Liver (tissue), 3 donors: ENCODE measurements at regions not wholly inside any gene's neighbourhood (a gene's known extent, or its start where the extent isn't known, plus 50 kb on each side); places are given as distances from the start of the nearest gene placed in this dataset.

ENCODE experiments used
- CTCF ChIP-seq: fragments of 150-350 bp; IDR thresholded peaks from 2 replicates; pipeline ENCODE4 v1.5.1; 2017; ENCODE audit warnings: improper control_type of control experiment, low read depth, low read length; ENCODE audit not compliant: missing input control
- EGR1 ChIP-seq, 2 donors: IDR thresholded peaks; 2 replicates each; pipeline ENCODE4 v1.6.1; 2016 to 2018; ENCODE audit warnings: antibody characterized with exemption in 2 of 2, low read depth in 2 of 2
- FOXA1 ChIP-seq: IDR thresholded peaks from 2 replicates; pipeline ENCODE4 v1.6.1; 2016; ENCODE audit warnings: antibody characterized with exemption
- GABPA ChIP-seq, 2 donors: IDR thresholded peaks in 1 of 2; conservative IDR thresholded peaks in 1 of 2; 2 replicates each; pipeline ENCODE4 v1.6.1; 2016; ENCODE audit warnings: antibody characterized with exemption in 2 of 2, mild to moderate bottlenecking in 1 of 2, moderate library complexity in 1 of 2
- HNF4G ChIP-seq: IDR thresholded peaks from 2 replicates; pipeline ENCODE4 v1.6.1; 2016; ENCODE audit warnings: antibody characterized with exemption
- JUND ChIP-seq, 2 donors: IDR thresholded peaks; 2 replicates each; pipeline ENCODE4 v1.6.1; 2016; ENCODE audit warnings: antibody characterized with exemption in 2 of 2
- MAX ChIP-seq: IDR thresholded peaks from 2 replicates; pipeline ENCODE4 v1.6.1; 2016; ENCODE audit warnings: antibody characterized with exemption
- RAD21 ChIP-seq, 2 donors: IDR thresholded peaks; 2 replicates each; pipeline ENCODE4 v1.6.1; 2016; ENCODE audit warnings: antibody characterized with exemption in 2 of 2, mild to moderate bottlenecking in 2 of 2
- REST ChIP-seq: IDR thresholded peaks from 2 replicates; pipeline ENCODE4 v1.6.1; 2016; ENCODE audit warnings: antibody characterized with exemption, mild to moderate bottlenecking
- RXRA ChIP-seq, 2 donors: IDR thresholded peaks; 2 replicates each; pipeline ENCODE4 v1.6.1; 2017 to 2018; ENCODE audit warnings: antibody characterized with exemption in 2 of 2, mild to moderate bottlenecking in 1 of 2
- SP1 ChIP-seq: IDR thresholded peaks from 2 replicates; pipeline ENCODE4 v1.6.1; 2018; ENCODE audit warnings: antibody characterized with exemption, mild to moderate bottlenecking
- TAF1 ChIP-seq: conservative IDR thresholded peaks from 2 replicates; pipeline ENCODE4 v1.6.1; 2016; ENCODE audit warnings: antibody characterized with exemption, mild to moderate bottlenecking
- YY1 ChIP-seq: IDR thresholded peaks from 2 replicates; pipeline ENCODE4 v1.6.1; 2016; ENCODE audit warnings: antibody characterized with exemption, mild to moderate bottlenecking
- TF ChIP-seq, protein P1 (sequence below): IDR thresholded peaks from 2 replicates; pipeline ENCODE4 v1.6.1; 2016; ENCODE audit warnings: antibody characterized with exemption
- donor health status: healthy.
- donor health status: healthy.

- TF ChIP-seq CTCF (no peak), JUND (IDR thresholded peaks at IDR 0.05) (no peak), RAD21 (IDR thresholded peaks at IDR 0.05) (no peak), TAF1 (no peak), YY1 (no peak), HNF4G (no peak), EGR1 (IDR thresholded peaks at IDR 0.05; ENCODE audit: low read depth in 2 of 2) (no peak), MAX (no peak), FOXA1 (no peak), REST (no peak), RXRA (IDR thresholded peaks at IDR 0.05) (no peak), SP1 (no peak), GABPA (IDR thresholded peaks at IDR 0.05 in 1 of 2, conservative IDR thresholded peaks at IDR 0.05 in 1 of 2) (no peak)
- TF ChIP-seq, protein P1, sequence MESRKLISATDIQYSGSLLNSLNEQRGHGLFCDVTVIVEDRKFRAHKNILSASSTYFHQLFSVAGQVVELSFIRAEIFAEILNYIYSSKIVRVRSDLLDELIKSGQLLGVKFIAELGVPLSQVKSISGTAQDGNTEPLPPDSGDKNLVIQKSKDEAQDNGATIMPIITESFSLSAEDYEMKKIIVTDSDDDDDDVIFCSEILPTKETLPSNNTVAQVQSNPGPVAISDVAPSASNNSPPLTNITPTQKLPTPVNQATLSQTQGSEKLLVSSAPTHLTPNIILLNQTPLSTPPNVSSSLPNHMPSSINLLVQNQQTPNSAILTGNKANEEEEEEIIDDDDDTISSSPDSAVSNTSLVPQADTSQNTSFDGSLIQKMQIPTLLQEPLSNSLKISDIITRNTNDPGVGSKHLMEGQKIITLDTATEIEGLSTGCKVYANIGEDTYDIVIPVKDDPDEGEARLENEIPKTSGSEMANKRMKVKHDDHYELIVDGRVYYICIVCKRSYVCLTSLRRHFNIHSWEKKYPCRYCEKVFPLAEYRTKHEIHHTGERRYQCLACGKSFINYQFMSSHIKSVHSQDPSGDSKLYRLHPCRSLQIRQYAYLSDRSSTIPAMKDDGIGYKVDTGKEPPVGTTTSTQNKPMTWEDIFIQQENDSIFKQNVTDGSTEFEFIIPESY = no peak
Observed at GRCh38 chr7:19262826-19263225, 117.6 kb upstream of the FERD3L start.
